Embryonic facial prominence (tissue), 1 donor: ENCODE measurements at regions not wholly inside any gene's neighbourhood (a gene's known extent, or its start where the extent isn't known, plus 50 kb on each side); places are given as distances from the start of the nearest gene placed in this dataset.
"Not testable (repeated sequence)": the region's sequence is repeated elsewhere in the genome, so short reads cannot be mapped to it uniquely, and the experiment has no call there.

Source experiments
- DNase-seq: peaks from one replicate; pipeline ENCODE4 v3.0.0-alpha.2; 2016; ENCODE audit errors: extremely low spot score

- no peak for DNase-seq
Observed at GRCh38 chr1:200282497-200283122, 127.2 kb downstream of the ZNF281 start.

- no peak for DNase-seq
Observed at GRCh38 chr1:200281201-200281835, 128.5 kb downstream of the ZNF281 start.

- no peak for DNase-seq
Observed at GRCh38 chr1:200279810-200280411, 129.9 kb downstream of the ZNF281 start.

DNA sequence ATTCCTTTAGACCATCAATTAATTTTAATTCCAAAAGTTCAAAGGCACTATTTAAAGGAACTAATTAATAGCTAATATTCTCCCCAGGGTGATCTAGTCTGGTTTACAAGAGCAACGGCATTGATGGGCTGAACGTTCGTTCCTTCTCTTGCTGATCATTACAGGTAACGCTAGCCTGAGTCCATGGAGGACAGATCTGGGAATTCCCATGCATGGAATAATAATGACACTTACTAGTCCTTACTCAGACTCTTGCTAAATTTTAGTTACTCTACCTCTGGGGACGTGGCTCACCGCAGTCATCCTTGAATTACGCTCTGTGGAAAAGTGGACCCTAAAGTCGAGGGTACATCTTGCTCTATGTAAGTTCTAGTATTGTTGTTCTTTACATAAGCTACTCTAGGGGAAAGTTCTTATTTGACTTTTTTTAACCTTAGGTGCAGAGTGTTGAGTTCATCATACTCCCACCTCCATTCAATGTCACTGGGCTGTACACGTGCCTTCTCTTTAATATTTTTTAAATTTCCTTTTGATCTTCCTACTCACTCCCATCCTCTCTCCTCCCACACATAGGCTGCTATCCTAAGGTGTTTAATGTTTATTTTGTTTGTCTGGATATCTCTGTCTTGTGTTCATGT lies 133.9 kb downstream of the ZNF281 start:
- DNase-seq: no peak

GRCh38 chr1:200275415-200275814 lies 134.4 kb downstream of the ZNF281 start:
- no peak for DNase-seq

DNA sequence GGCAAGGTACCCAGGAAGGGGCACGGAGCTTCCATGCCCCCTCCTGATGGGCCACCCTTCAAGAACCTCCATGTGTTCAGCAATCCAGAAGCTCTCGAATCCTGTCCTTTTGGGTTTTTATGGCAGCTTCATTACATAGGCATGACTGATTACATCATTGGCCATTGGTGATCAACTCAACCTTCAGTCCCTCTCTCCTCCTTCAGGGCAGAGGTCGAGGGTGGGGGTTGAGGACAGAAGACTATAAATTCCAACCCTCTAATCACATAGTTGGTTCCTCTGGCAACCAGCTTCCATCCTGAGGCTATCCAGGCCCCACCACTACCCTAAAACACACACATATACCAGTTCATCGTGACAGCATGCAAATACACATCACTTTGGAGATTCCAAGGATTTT lies 135.7 kb downstream of the ZNF281 start:
- DNase-seq: no peak

- DNase-seq: no peak
Observed at GRCh38 chr1:200272481-200273068, 137.3 kb downstream of the ZNF281 start.

DNA sequence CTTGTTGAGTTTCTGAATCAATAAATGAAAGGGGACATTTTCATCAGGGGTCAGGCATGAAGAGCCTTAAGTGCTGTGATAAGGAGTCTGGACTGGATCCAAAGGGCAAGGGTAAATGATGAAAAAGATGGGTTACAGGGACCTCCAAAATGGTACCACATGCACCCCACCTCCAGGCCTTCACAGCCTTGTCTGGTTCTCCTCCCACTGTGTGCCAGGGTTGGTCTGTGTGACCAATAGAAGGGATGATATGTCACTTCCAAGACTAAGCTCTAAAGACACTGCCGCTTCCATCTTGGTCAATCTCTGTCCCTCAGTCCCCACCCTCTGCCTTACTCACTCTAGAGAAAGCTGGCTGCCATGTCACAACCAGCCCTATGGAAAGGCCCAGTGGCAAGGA lies 140.6 kb downstream of the ZNF281 start:
- DNase-seq: no peak

- no peak for DNase-seq
Observed at GRCh38 chr1:200267937-200268336, 141.9 kb downstream of the ZNF281 start.

- no peak for DNase-seq
Observed at GRCh38 chr1:200267458-200267857, 142.4 kb downstream of the ZNF281 start.

DNA sequence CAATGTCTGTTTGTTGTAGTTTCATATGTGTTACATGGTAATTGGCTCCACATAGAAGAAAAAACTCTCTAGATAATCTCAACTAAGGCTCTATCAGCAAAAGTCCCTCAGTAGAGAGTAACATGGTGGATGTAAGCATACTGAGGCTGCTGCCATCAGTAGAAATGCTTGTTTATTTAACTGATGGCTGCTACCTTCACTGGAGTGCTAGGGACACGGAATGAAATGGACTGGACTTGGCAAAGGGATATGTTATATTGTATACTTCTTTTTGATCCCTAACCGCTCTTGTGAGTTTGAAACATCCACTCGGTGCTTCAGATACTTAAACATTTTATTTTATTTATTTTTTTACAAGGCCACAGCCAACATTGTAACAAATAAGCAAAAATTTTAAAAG lies 143.0 kb downstream of the ZNF281 start:
- DNase-seq: no peak

- no peak for DNase-seq
Observed at GRCh38 chr1:200265881-200266280, 144.0 kb downstream of the ZNF281 start.

GRCh38 chr1:200265104-200265503 lies 144.7 kb downstream of the ZNF281 start:
- DNase-seq: no peak

DNA sequence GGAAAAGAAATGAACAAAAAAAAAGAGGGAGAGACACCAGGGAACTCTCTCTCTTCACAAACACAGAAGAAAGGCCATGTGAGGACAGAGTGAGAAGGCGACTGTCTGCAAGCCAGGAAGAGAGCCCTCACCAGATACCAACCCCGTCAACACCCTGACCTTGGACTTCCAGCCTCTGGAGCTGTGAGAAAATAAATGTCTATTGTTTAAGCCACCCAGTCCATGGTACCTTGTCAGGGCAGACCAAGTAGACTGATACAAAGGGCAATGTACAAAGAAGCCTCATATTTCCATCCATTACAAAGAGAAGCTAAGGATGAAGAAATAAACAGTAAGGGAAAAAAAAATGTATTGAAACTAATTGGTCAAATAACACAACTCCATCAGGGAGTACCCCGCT lies 146.6 kb downstream of the ZNF281 start:
- DNase-seq: no peak

GRCh38 chr1:200262326-200262965 lies 147.4 kb downstream of the ZNF281 start:
- no peak for DNase-seq

- no peak for DNase-seq
Observed at GRCh38 chr1:200260597-200261335, 149.1 kb downstream of the ZNF281 start.

GRCh38 chr1:200258447-200259375 lies 151.1 kb downstream of the ZNF281 start:
- DNase-seq: no peak

- no peak for DNase-seq
Observed at GRCh38 chr1:200257235-200257634, 152.6 kb downstream of the ZNF281 start.

DNA sequence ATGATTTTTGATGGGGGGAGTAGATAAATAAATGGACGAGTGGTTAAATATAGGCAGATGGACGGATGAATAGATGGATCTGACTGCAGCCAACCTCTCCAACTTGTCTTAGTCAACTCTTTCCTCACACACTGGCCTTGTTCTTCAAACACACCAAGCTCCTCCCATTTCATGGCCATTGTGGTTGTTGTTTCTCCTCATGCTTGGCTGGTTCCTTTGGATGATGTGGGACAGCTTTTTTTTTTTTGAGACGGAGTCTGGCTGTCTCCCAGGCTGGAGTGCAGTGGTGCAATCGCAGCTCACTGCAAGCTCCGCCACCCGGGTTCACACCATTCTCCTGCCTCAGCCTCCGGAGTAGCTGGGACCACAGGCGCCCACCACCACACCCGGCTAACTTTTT lies 155.2 kb downstream of the ZNF281 start:
- not testable (repeated sequence) for DNase-seq
